ENCODE measurements at regions not wholly inside any gene's neighbourhood (a gene's known extent, or its start where the extent isn't known, plus 50 kb on each side); places are given as distances from the start of the nearest gene placed in this dataset.

GRCh38 chr18:11517704-11518103, 91.7 kb upstream of the SLC35G4 start:
- no peak for TF ChIP-seq CTCF (IDR thresholded peaks at IDR 0.05)
- DNase-seq: no peak
- H3K4me3 Mint-ChIP-seq: no peak overlapping the region
- peaks cover 16% of the 10 kb centered on the region for H3K27me3 Mint-ChIP-seq (ENCODE audit: insufficient read depth)
- H3K27ac Mint-ChIP-seq: no peak overlapping the region
- H3K4me1 Mint-ChIP-seq (ENCODE audit: low read depth): no peaks in the 10 kb centered on the region
- H3K9me3 Mint-ChIP-seq: no peaks in the 10 kb centered on the region
- no peaks in the 10 kb centered on the region for H3K36me3 Mint-ChIP-seq (ENCODE audit: low read depth)

GRCh38 chr18:11516751-11517503, 92.5 kb upstream of the SLC35G4 start:
- H3K27me3 Mint-ChIP-seq (ENCODE audit: insufficient read depth): peaks cover 16% of the 10 kb centered on the region
- H3K9me3 Mint-ChIP-seq: no peaks in the 10 kb centered on the region
- H3K4me1 Mint-ChIP-seq (ENCODE audit: low read depth): no peaks in the 10 kb centered on the region
- H3K4me3 Mint-ChIP-seq: no peak overlapping the region
- no peak overlapping the region for H3K27ac Mint-ChIP-seq
- no peak for DNase-seq
- H3K36me3 Mint-ChIP-seq (ENCODE audit: low read depth): no peaks in the 10 kb centered on the region
- TF ChIP-seq CTCF (IDR thresholded peaks at IDR 0.05): no peak

DNA sequence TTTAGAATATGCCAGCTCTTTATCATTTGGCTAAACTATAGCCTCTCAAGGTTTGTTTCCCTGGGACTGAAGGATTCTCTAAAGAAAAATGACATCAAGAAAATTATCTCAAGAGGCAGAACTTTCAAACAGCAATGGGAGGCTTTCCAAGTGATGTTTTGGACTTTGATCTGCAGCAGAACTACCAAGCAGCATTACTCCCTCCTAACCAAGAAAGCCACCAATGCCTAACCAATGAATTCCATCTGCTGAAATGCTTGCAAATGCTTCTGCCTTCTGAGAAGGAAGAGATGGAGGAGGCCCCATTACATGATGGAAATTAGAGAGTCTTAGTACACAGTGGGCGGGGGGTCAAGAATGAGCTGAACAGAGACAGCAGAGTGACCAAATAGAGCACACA, 95.1 kb upstream of the SLC35G4 start:
- Mint-ChIP-seq H3K4me1 (ENCODE audit: low read depth) (no peaks in the 10 kb centered on the region), H3K4me3 (no peak overlapping the region), H3K36me3 (ENCODE audit: low read depth) (no peaks in the 10 kb centered on the region), H3K9me3 (no peaks in the 10 kb centered on the region), H3K27ac (no peak overlapping the region), H3K27me3 (ENCODE audit: insufficient read depth) (peaks cover 19% of the 10 kb centered on the region)
- DNase-seq: no peak
- no peak for TF ChIP-seq CTCF (IDR thresholded peaks at IDR 0.05)

GRCh38 chr18:11512096-11513025, 97.0 kb upstream of the SLC35G4 start:
- no peaks in the 10 kb centered on the region for H3K9me3 Mint-ChIP-seq
- H3K4me3 Mint-ChIP-seq: no peak overlapping the region
- H3K36me3 Mint-ChIP-seq (ENCODE audit: low read depth): no peaks in the 10 kb centered on the region
- no peak overlapping the region for H3K27ac Mint-ChIP-seq
- peak; percentile 18 for DNase-seq
- peaks cover 19% of the 10 kb centered on the region for H3K27me3 Mint-ChIP-seq (ENCODE audit: insufficient read depth)
- peak; percentile 43; the same call in 1 of the 2 replicates for TF ChIP-seq CTCF (IDR thresholded peaks at IDR 0.05)
- H3K4me1 Mint-ChIP-seq (ENCODE audit: low read depth): no peaks in the 10 kb centered on the region

DNA sequence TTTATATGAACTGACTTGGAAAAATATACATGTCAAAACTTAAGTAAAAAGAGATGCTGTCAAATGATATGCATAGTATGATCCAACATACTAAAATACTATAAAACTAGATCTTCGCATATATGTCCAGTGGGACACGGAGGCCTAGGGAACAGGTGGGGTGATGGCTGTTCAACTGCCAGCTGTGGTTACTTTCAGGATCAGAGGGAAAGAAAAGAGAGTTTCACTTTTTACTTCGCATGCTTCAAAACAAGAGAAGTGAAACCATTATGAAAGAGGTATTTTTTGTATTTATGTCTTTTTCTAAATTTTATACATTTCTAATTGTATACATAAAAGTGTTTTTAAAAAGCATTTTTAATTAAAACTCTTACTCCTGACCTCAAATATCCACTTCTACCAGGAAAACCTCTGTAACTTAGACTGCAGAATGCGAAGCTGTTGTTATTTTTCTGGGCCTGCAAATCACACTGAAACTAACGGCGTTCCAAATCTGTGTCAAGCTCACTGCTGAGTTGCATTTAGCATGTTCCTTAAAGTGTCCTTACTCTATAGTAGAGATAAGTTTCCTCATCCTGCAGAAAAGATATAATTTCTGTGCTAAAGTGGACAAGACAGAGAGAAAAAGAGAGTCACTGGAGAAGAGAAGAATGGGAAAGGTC, 97.8 kb upstream of the SLC35G4 start:
- no peak for TF ChIP-seq CTCF (IDR thresholded peaks at IDR 0.05)
- no peak for DNase-seq
- H3K27ac Mint-ChIP-seq: no peak overlapping the region
- no peaks in the 10 kb centered on the region for H3K36me3 Mint-ChIP-seq (ENCODE audit: low read depth)
- no peaks in the 10 kb centered on the region for H3K9me3 Mint-ChIP-seq
- H3K27me3 Mint-ChIP-seq (ENCODE audit: insufficient read depth): peaks cover 16% of the 10 kb centered on the region
- peaks cover 5% of the 10 kb centered on the region; the same call in 1 of the 2 replicates for H3K4me1 Mint-ChIP-seq (ENCODE audit: low read depth)
- H3K4me3 Mint-ChIP-seq: no peak overlapping the region

All from HFFc6 (cell line).